ENCODE measurements at regions not wholly inside any gene's neighbourhood (a gene's known extent, or its start where the extent isn't known, plus 50 kb on each side); places are given as distances from the start of the nearest gene placed in this dataset.

DNA sequence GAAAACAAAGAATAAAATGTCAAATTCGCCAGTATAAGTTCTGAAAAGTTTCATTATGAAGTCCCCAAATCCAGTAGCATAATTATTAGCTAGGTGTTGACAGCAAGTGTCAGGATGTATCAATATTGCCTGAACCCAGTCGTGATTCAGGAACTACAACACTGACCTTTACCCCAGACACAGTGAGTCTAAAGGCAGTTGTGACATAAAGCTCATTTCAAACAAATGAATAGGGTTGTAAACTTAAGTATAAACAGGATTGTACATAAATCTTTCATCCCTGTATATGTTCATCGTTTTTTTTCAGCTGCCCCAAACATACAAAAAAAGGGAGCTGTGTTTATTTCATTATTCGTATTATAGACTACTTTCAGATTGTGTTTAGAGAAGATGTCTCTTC, 385.7 kb downstream of the PLK2 start:
- Mint-ChIP-seq H3K27ac (no peak overlapping the region), H3K4me3 (ENCODE audit: low read depth) (no peak overlapping the region), H3K36me3 (ENCODE audit: insufficient read depth) (no peaks in the 10 kb centered on the region), H3K9me3 (ENCODE audit: low read depth) (no peaks in the 10 kb centered on the region), H3K27me3 (no peaks in the 10 kb centered on the region), H3K4me1 (ENCODE audit: low read depth) (peaks cover 16% of the 10 kb centered on the region)
- DNase-seq (ENCODE audit: low spot score, unreplicated experiment), result no peak
- TF ChIP-seq CTCF (IDR thresholded peaks at IDR 0.05; ENCODE audit: unreplicated experiment), result no peak

DNA sequence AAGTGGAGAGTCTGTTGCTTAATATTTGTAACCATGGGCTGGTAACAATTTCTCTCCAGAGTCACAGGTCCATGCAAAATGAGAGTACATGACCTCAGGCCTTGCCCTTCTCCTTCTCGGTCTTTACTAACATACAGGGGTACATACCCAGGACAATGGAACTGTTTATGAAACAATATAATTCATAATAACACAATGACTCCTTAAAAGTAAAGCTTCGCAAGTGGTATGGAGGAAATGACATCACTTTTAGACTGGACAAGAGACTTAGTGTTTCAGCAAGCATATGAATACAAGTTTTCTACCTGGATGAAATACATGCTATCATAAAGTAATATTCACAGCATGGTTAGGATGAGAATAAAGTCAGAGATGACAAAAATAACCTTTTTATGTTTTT, 386.6 kb downstream of the PLK2 start:
- no peak overlapping the region for H3K27ac Mint-ChIP-seq
- H3K36me3 Mint-ChIP-seq (ENCODE audit: insufficient read depth), result no peaks in the 10 kb centered on the region
- H3K9me3 Mint-ChIP-seq (ENCODE audit: low read depth), result peaks cover 2% of the 10 kb centered on the region
- TF ChIP-seq CTCF (IDR thresholded peaks at IDR 0.05; ENCODE audit: unreplicated experiment), result no peak
- no peak for DNase-seq (ENCODE audit: low spot score, unreplicated experiment)
- no peaks in the 10 kb centered on the region for H3K27me3 Mint-ChIP-seq
- H3K4me3 Mint-ChIP-seq (ENCODE audit: low read depth), result no peak overlapping the region
- H3K4me1 Mint-ChIP-seq (ENCODE audit: low read depth), result peaks cover 16% of the 10 kb centered on the region

DNA sequence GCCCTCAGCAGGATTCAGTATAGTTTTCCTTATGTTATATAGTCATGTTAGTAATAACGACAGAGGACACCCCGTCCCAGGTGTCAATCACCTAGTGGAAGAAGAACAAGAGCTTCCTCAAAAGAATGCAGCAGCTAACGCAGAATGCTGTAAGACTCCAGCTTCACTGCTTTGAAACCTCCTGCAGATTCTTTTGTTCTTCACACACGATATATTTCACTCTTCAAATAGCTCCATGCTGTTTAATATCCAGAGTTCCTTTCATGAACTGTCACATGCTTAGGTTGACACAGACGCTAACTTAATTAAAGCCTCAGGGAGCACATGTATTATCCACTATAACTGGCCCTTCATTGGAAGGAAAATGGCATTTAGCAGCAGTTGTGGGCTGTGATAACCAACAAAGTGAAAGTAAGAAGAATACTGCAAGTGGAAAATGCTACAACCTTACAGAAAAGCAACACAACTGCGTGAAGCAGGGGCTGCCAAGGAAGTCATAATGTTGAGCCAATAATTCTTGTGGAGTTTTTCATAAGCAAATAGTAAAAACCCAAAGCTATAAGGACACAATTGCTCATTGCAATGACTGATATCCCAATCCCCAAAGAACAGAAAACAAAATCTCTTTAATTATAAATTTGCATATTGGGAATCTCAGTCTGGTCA, 387.5 kb downstream of the PLK2 start:
- DNase-seq (ENCODE audit: low spot score, unreplicated experiment), result no peak
- Mint-ChIP-seq H3K27me3 (no peaks in the 10 kb centered on the region), H3K27ac (no peak overlapping the region), H3K4me1 (ENCODE audit: low read depth) (peaks cover 13% of the 10 kb centered on the region), H3K4me3 (ENCODE audit: low read depth) (no peak overlapping the region), H3K9me3 (ENCODE audit: low read depth) (peaks cover 3% of the 10 kb centered on the region), H3K36me3 (ENCODE audit: insufficient read depth) (no peaks in the 10 kb centered on the region)
- TF ChIP-seq CTCF (IDR thresholded peaks at IDR 0.05; ENCODE audit: unreplicated experiment), result no peak

- Mint-ChIP-seq H3K9me3 (ENCODE audit: low read depth) (peaks cover 3% of the 10 kb centered on the region), H3K4me1 (ENCODE audit: low read depth) (peaks cover 12% of the 10 kb centered on the region), H3K27me3 (no peaks in the 10 kb centered on the region), H3K27ac (no peak overlapping the region), H3K4me3 (ENCODE audit: low read depth) (no peak overlapping the region), H3K36me3 (ENCODE audit: insufficient read depth) (no peaks in the 10 kb centered on the region)
- DNase-seq (ENCODE audit: low spot score, unreplicated experiment), result no peak
- TF ChIP-seq CTCF (IDR thresholded peaks at IDR 0.05; ENCODE audit: unreplicated experiment), result no peak
Measured at GRCh38 chr5:58071566-58071965, 388.3 kb downstream of the PLK2 start.

DNA sequence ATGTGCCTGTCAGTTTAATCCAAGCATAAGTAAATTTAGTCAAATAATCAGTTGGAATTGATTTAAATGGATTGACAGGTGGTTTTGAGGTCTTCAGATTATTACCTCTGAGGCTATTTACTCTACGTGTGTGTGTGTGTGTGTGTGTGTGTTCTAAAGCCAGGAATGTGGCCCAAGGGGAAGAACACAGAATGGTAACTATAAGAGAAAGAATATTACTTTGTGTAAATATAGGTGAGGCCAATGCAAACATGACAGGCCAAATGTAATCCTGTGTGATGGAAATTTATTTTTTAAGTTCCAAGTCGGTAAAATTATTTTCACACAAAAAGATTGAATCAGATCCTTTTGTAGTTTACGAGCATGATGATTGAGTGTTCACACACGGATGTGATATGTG, 390.0 kb downstream of the PLK2 start:
- TF ChIP-seq CTCF (IDR thresholded peaks at IDR 0.05; ENCODE audit: unreplicated experiment), result no peak
- DNase-seq (ENCODE audit: low spot score, unreplicated experiment), result no peak
- H3K9me3 Mint-ChIP-seq (ENCODE audit: low read depth), result peaks cover 3% of the 10 kb centered on the region
- H3K27ac Mint-ChIP-seq, result no peak overlapping the region
- peaks cover 12% of the 10 kb centered on the region for H3K4me1 Mint-ChIP-seq (ENCODE audit: low read depth)
- no peak overlapping the region for H3K4me3 Mint-ChIP-seq (ENCODE audit: low read depth)
- no peaks in the 10 kb centered on the region for H3K27me3 Mint-ChIP-seq
- no peaks in the 10 kb centered on the region for H3K36me3 Mint-ChIP-seq (ENCODE audit: insufficient read depth)
